HCT116 (cell line): ENCODE measurements at regions not wholly inside any gene's neighbourhood (a gene's known extent, or its start where the extent isn't known, plus 50 kb on each side); places are given as distances from the start of the nearest gene placed in this dataset.
"Not testable (repeated sequence)": the region's sequence is repeated elsewhere in the genome, so short reads cannot be mapped to it uniquely, and the experiment has no call there.

Source experiments
- ATAC-seq: fragments of 200-7000 bp; cut with Tn5 transposase; 2 replicates; pipeline ENCODE4 v1.9.1; 2020; ENCODE audit warnings: mild to moderate bottlenecking, moderate library complexity
- BruUV-seq: library from RNA; stranded (reverse); fragments of 400-500 nt; replicated peaks from 2 replicates; lab custom pipeline; 2021; lab: Mats Ljungman, UMichigan
- CTCF ChIA-PET: fragments of 300-600 bp; sonication (Branson Sonifier 250); formaldehyde crosslinking; loops from one replicate; lab custom pipeline; 2021; ENCODE audit warnings: antibody characterized with exemption; lab: Charles Lee
- POLR2A ChIA-PET: fragments of 300-600, 350-600 bp; sonication (Branson Sonifier 250); formaldehyde crosslinking; loops from one replicate; lab custom pipeline; 2021; ENCODE audit warnings: antibody characterized with exemption; lab: Charles Lee
- RAD21 ChIA-PET, 2 experiments: fragments of 300-600 bp; sonication (Branson Sonifier 250); formaldehyde crosslinking; loops; one replicate each; lab custom pipeline; 2023; ENCODE audit warnings: low total read pairs in 2 of 2; ENCODE audit not compliant: uncharacterized antibody in 2 of 2, unreplicated experiment in 2 of 2, low non-redundant PET in 1 of 2; lab: Charles Lee
- DNase-seq: peaks from one replicate; pipeline ENCODE4 v3.0.0-alpha.2; 2010; ENCODE audit warnings: low read depth, low spot score
- H2AFZ ChIP-seq: fragments of 200-600 bp; shearing (Covaris generic), sonication (generic); 2 replicates; pipeline ENCODE4 v1.6.1; 2017; ENCODE audit warnings: low read depth, mixed run types, mixed read lengths, antibody characterized with exemption, low read length; ENCODE audit not compliant: poor library complexity, severe bottlenecking
- H3K27ac ChIP-seq: 2 replicates; pipeline ENCODE4 v1.5.1; 2012; ENCODE audit warnings: low read depth, low read length
- H3K27me3 ChIP-seq: fragments of 200-600 bp; sonication (generic); 2 replicates; pipeline ENCODE4 v1.6.1; 2016; ENCODE audit warnings: mixed run types, low read length, mixed read lengths; ENCODE audit not compliant: insufficient read depth
- H3K36me3 ChIP-seq, 2 experiments: fragments of 200-500 bp in 1 of 2; fragments of 200-600 bp in 1 of 2; sonication (Bioruptor generic) in 1 of 2; sonication (generic) in 1 of 2; 2 replicates each; pipeline versions ENCODE4 v1.5.1 to v1.6.1; 2014 to 2016; ENCODE audit warnings: low read length in 2 of 2, inconsistent platforms in 1 of 2, mixed read lengths in 1 of 2, mixed run types in 1 of 2; ENCODE audit not compliant: insufficient read depth in 2 of 2, control insufficient read depth in 1 of 2
- H3K4me1 ChIP-seq, 2 experiments: fragments of 200-600 bp in 1 of 2; sonication (generic) in 1 of 2; 2 replicates each; pipeline versions ENCODE4 v1.5.1 to v1.6.1; 2012 to 2017; ENCODE audit warnings: low read length in 2 of 2, inconsistent platforms in 1 of 2, mild to moderate bottlenecking in 1 of 2, mixed read lengths in 1 of 2, mixed run types in 1 of 2, moderate library complexity in 1 of 2; ENCODE audit not compliant: insufficient read depth in 2 of 2, control insufficient read depth in 1 of 2
- H3K4me2 ChIP-seq: fragments of 200-600 bp; sonication (generic); 2 replicates; pipeline ENCODE4 v1.6.1; 2017; ENCODE audit warnings: mixed run types, low read length, mixed read lengths
- H3K4me3 ChIP-seq, 2 experiments: fragments of 200-600 bp in 1 of 2; sonication (generic) in 1 of 2; replicated peaks in 1 of 2; 2 replicates each; pipeline ENCODE4 v1.5.1; 2011 to 2016; ENCODE audit warnings: low read length in 2 of 2, control low read depth in 1 of 2, low read depth in 1 of 2, mild to moderate bottlenecking in 1 of 2, mixed read lengths in 1 of 2, mixed run types in 1 of 2
- H3K79me2 ChIP-seq: fragments of 200-600 bp; sonication (generic); 2 replicates; pipeline ENCODE4 v1.6.1; 2017; ENCODE audit warnings: mild to moderate bottlenecking, mixed run types, low read length, moderate library complexity, mixed read lengths; ENCODE audit not compliant: insufficient read depth
- H3K9ac ChIP-seq: fragments of 200-600 bp; sonication (generic); 2 replicates; pipeline ENCODE4 v1.6.1; 2016; ENCODE audit warnings: low read length, mixed read lengths
- H3K9me2 ChIP-seq: fragments of 200-600 bp; sonication (generic), shearing (Covaris generic); 2 replicates; pipeline ENCODE4 v1.6.1; 2017; ENCODE audit warnings: mixed run types, mild to moderate bottlenecking, moderate library complexity; ENCODE audit not compliant: insufficient read depth
- H3K9me3 ChIP-seq, 2 experiments: fragments of 200-500 bp in 1 of 2; fragments of 200-600 bp in 1 of 2; sonication (Bioruptor generic) in 1 of 2; sonication (generic) in 1 of 2; 2 replicates each; pipeline ENCODE4 v1.6.1; 2014 to 2017; ENCODE audit warnings: low read length in 2 of 2, mixed read lengths in 2 of 2, inconsistent platforms in 1 of 2, low read depth in 1 of 2, mild to moderate bottlenecking in 1 of 2, mixed run types in 1 of 2, moderate library complexity in 1 of 2; ENCODE audit not compliant: control insufficient read depth in 1 of 2, insufficient read depth in 1 of 2
- H4K20me1 ChIP-seq: fragments of 200-600 bp; sonication (generic), shearing (Covaris generic); 2 replicates; pipeline ENCODE4 v1.6.1; 2017; ENCODE audit warnings: mixed run types, mild to moderate bottlenecking, moderate library complexity; ENCODE audit not compliant: insufficient read depth
- CEBPB ChIP-seq: IDR thresholded peaks from 2 replicates; pipeline ENCODE4 v1.6.1; 2012; ENCODE audit warnings: low read depth
- EZH2phosphoT487 ChIP-seq: fragments of 200-600 bp; IDR thresholded peaks from 2 replicates; pipeline ENCODE4 v1.6.1; 2018; ENCODE audit warnings: antibody characterized with exemption, borderline replicate concordance
- FOSL1 ChIP-seq: IDR thresholded peaks from 2 replicates; pipeline ENCODE4 v1.6.1; 2012; ENCODE audit warnings: low read depth
- JUND ChIP-seq: IDR thresholded peaks from 2 replicates; pipeline ENCODE4 v1.6.1; 2012
- POLR2AphosphoS5 ChIP-seq: IDR thresholded peaks from 2 replicates; pipeline ENCODE4 v1.6.1; 2011; ENCODE audit warnings: mild to moderate bottlenecking, low read depth, low read length, moderate library complexity
- RAD21 ChIP-seq: IDR thresholded peaks from 2 replicates; pipeline ENCODE4 v1.6.1; 2012; ENCODE audit warnings: low read depth, mild to moderate bottlenecking
- SIN3A ChIP-seq: IDR thresholded peaks from 2 replicates; pipeline ENCODE4 v1.6.1; 2012; ENCODE audit warnings: low read depth
- SP1 ChIP-seq: IDR thresholded peaks from 2 replicates; pipeline ENCODE4 v1.6.1; 2012; ENCODE audit warnings: low read depth
- SRF ChIP-seq: IDR thresholded peaks from 2 replicates; pipeline ENCODE4 v1.6.1; 2012; ENCODE audit warnings: low read depth
- TCF7L2 ChIP-seq: IDR thresholded peaks from 2 replicates; pipeline ENCODE4 v1.7.0; 2011; ENCODE audit warnings: borderline replicate concordance, inconsistent platforms; ENCODE audit not compliant: insufficient read depth, insufficient read length; ENCODE audit errors: extremely low read depth
- YY1 ChIP-seq: IDR thresholded peaks from 2 replicates; pipeline ENCODE4 v1.6.1; 2011; ENCODE audit warnings: low read length, low read depth, moderate library complexity, mild to moderate bottlenecking; ENCODE audit not compliant: insufficient replicate concordance; ENCODE audit errors: extremely low read depth
- ZFX ChIP-seq: fragments of 450-650 bp; IDR thresholded peaks from 2 replicates; pipeline ENCODE4 v1.6.1; 2017
- intact Hi-C: fragments of 100-400 bp; cut with micrococcal nuclease; formaldehyde crosslinking; loops from 2 replicates; pipeline ENCODE4 v1.10.0; 2022
- TF ChIP-seq, protein P1 (sequence below): IDR thresholded peaks from 2 replicates; pipeline ENCODE4 v1.6.1; 2012; ENCODE audit warnings: low read depth
- TF ChIP-seq, protein P2 (sequence below), 3 experiments: fragments of 200-600 bp in 1 of 3; sonication (generic) in 1 of 3; IDR thresholded peaks in 2 of 3; conservative IDR thresholded peaks in 1 of 3; 2 replicates each; pipeline ENCODE4 v1.5.1; 2012 to 2017; ENCODE audit warnings: low read depth in 2 of 3, low read length in 2 of 3, antibody characterized with exemption in 1 of 3, borderline replicate concordance in 1 of 3, control low read depth in 1 of 3, mild to moderate bottlenecking in 1 of 3, mixed read lengths in 1 of 3, mixed run types in 1 of 3, moderate library complexity in 1 of 3; ENCODE audit not compliant: insufficient read depth in 1 of 3
- TF ChIP-seq, protein P3 (sequence below): IDR thresholded peaks from 2 replicates; pipeline ENCODE4 v1.6.1; 2012
- TF ChIP-seq, protein P4 (sequence below): IDR thresholded peaks from 2 replicates; pipeline ENCODE4 v1.6.1; 2012

DNA sequence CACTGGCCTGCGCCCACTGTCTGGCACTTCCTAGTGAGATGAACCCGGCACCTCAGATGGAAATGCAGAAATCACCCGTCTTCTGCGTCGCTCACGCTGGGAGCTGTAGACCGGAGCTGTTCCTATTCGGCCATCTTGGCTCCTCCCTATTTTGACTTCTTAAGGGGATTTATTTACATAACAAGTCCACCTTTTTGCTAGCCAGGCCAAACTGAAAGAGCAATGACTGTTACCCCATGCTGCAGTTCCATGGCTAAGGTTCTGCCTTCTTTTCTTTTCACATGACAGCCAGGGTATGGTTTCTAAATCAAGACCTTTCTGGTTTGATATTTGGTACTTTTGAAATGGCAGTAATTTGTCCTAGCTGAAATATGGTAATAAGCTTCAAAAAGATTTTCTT lies 270.0 kb upstream of the RRP15 start:
- BruUV-seq, H3K9me3 ChIP-seq, H3K36me3 ChIP-seq, H3K79me2 ChIP-seq, H3K4me2 ChIP-seq, H3K9me2 ChIP-seq, H3K27me3 ChIP-seq, H2AFZ ChIP-seq, RAD21 ChIA-PET, POLR2A ChIA-PET, H3K4me3 ChIP-seq, H3K9ac ChIP-seq, DNase-seq, H4K20me1 ChIP-seq, ATAC-seq, H3K27ac ChIP-seq, intact Hi-C loops, H3K4me1 ChIP-seq, CTCF ChIA-PET: not testable (repeated sequence)

DNA sequence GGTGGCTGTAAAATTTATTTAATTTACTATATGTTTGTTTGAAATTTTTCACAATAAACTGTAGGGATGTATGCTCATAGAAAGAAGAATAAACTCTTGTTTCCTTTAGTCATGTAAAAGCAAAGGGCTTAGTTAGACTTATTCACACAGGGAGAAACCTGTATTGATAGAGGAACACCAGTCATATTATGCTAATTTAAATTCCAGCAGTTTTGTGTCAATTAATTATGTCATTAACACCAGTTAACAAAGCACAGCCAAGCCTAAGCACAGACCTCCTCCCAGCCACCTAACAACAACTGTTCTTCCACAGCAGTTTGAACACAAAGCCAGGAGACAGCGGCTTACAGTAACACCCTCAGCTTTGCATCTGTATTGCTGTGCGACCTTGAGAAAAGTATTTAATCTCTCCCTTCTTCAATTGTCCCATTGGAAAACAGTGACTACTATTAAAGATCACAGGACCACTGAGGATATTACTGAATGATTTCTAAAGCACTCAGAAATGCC lies 260.8 kb upstream of the RRP15 start:
- Histone ChIP-seq H3K9me3 (no peaks in the 10 kb centered on the region), H4K20me1 (no peaks in the 10 kb centered on the region), H3K4me3 (no peak overlapping the region), H3K27me3 (no peaks in the 10 kb centered on the region), H3K36me3 (no peaks in the 10 kb centered on the region), H2AFZ (no peak overlapping the region), H3K9ac (no peak overlapping the region), H3K4me2 (no peak overlapping the region), H3K27ac (no peak overlapping the region), H3K9me2 (no peaks in the 10 kb centered on the region), H3K79me2 (no peaks in the 10 kb centered on the region), H3K4me1 (no peaks in the 10 kb centered on the region)
- intact Hi-C loops, result no loop called here
- POLR2A ChIA-PET, result no interaction called here
- ATAC-seq (no peak), DNase-seq (no peak)
- RAD21 ChIA-PET, result no interaction called here
- CTCF ChIA-PET, result no interaction called here
- no TSS peak for BruUV-seq
- TF ChIP-seq EZH2phosphoT487 (no peak), JUND (no peak), ZFX (no peak), RAD21 (no peak), FOSL1 (no peak), SIN3A (no peak), YY1 (no peak), POLR2AphosphoS5 (no peak), SP1 (no peak), CEBPB (no peak), SRF (no peak), TCF7L2 (no peak)
- TF ChIP-seq, protein P1, sequence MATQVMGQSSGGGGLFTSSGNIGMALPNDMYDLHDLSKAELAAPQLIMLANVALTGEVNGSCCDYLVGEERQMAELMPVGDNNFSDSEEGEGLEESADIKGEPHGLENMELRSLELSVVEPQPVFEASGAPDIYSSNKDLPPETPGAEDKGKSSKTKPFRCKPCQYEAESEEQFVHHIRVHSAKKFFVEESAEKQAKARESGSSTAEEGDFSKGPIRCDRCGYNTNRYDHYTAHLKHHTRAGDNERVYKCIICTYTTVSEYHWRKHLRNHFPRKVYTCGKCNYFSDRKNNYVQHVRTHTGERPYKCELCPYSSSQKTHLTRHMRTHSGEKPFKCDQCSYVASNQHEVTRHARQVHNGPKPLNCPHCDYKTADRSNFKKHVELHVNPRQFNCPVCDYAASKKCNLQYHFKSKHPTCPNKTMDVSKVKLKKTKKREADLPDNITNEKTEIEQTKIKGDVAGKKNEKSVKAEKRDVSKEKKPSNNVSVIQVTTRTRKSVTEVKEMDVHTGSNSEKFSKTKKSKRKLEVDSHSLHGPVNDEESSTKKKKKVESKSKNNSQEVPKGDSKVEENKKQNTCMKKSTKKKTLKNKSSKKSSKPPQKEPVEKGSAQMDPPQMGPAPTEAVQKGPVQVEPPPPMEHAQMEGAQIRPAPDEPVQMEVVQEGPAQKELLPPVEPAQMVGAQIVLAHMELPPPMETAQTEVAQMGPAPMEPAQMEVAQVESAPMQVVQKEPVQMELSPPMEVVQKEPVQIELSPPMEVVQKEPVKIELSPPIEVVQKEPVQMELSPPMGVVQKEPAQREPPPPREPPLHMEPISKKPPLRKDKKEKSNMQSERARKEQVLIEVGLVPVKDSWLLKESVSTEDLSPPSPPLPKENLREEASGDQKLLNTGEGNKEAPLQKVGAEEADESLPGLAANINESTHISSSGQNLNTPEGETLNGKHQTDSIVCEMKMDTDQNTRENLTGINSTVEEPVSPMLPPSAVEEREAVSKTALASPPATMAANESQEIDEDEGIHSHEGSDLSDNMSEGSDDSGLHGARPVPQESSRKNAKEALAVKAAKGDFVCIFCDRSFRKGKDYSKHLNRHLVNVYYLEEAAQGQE, result no peak
- TF ChIP-seq, protein P2, sequence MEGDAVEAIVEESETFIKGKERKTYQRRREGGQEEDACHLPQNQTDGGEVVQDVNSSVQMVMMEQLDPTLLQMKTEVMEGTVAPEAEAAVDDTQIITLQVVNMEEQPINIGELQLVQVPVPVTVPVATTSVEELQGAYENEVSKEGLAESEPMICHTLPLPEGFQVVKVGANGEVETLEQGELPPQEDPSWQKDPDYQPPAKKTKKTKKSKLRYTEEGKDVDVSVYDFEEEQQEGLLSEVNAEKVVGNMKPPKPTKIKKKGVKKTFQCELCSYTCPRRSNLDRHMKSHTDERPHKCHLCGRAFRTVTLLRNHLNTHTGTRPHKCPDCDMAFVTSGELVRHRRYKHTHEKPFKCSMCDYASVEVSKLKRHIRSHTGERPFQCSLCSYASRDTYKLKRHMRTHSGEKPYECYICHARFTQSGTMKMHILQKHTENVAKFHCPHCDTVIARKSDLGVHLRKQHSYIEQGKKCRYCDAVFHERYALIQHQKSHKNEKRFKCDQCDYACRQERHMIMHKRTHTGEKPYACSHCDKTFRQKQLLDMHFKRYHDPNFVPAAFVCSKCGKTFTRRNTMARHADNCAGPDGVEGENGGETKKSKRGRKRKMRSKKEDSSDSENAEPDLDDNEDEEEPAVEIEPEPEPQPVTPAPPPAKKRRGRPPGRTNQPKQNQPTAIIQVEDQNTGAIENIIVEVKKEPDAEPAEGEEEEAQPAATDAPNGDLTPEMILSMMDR (IDR thresholded peaks at IDR 0.05 in 2 of 3, conservative IDR thresholded peaks at IDR 0.05 in 1 of 3; ENCODE audit: borderline replicate concordance in 1 of 3, insufficient read depth in 1 of 3, low read depth in 2 of 3, low read length in 2 of 3), result no peak
- TF ChIP-seq, protein P3, sequence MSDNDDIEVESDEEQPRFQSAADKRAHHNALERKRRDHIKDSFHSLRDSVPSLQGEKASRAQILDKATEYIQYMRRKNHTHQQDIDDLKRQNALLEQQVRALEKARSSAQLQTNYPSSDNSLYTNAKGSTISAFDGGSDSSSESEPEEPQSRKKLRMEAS, result no peak
- TF ChIP-seq, protein P4, sequence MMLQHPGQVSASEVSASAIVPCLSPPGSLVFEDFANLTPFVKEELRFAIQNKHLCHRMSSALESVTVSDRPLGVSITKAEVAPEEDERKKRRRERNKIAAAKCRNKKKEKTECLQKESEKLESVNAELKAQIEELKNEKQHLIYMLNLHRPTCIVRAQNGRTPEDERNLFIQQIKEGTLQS, result no peak
